HG02973 (cell line): ENCODE measurements at regions not wholly inside any gene's neighbourhood (a gene's known extent, or its start where the extent isn't known, plus 50 kb on each side); places are given as distances from the start of the nearest gene placed in this dataset.
A peak's percentile ranks its signal among the peaks of the same experiment; 100 is the strongest.

Experiments used
- ATAC-seq: cut with Tn5 transposase; IDR thresholded peaks from one replicate; pipeline ENCODE4 v1.9.1; 2021; ENCODE audit warnings: moderate library complexity; ENCODE audit not compliant: unreplicated experiment

- no peak for ATAC-seq
These were observed 84.4 kb upstream of the CISTR start for GRCh38 chr12:53836119-53836655.

- ATAC-seq, result no peak
These were observed 87.2 kb upstream of the CISTR start for GRCh38 chr12:53838978-53839377.

DNA sequence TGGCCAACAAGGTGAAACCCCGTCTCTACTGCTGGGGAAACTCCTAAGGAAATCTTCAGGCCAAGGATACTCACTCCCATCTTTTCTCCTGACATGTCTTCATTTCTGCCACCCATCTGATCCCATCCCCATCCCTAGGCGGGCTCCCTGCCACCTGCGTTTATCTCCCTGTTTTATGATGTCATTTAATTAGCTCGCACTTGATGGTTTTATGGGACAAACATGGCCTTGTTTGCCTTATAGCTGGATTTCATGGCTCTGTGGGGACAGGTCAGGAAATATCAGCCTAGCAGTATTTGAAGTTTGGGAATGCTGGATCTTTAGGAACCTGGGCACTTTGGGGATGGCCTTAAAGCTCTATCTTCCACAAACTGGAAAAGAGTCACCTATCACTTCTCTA is 88.5 kb upstream of the CISTR start:
- no peak for ATAC-seq

DNA sequence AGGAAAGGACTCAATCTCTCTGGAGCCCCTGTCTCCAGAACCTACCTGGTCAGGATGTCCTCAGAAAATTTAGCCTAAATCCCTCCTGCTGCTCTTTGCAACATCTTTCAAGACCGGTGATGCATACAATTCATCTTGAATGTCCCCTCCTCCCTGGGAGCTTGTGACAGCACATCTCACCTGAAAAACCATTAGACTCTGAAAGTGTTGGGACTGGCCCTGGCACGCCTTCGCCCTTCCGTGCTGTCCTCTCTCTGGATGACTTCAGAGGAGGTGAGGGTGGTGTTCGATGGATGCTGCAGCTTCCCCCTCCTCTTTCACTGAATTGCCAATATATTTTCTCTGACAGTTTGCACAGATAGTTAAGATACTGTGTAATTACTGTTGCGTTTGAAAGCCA is 90.9 kb upstream of the CISTR start:
- ATAC-seq, result no peak

- ATAC-seq, result no peak
These were observed 91.8 kb upstream of the CISTR start for GRCh38 chr12:53843545-53843944.

- ATAC-seq, result no peak
These were observed 93.4 kb upstream of the HOXC13 start for GRCh38 chr12:53844994-53845844.

DNA sequence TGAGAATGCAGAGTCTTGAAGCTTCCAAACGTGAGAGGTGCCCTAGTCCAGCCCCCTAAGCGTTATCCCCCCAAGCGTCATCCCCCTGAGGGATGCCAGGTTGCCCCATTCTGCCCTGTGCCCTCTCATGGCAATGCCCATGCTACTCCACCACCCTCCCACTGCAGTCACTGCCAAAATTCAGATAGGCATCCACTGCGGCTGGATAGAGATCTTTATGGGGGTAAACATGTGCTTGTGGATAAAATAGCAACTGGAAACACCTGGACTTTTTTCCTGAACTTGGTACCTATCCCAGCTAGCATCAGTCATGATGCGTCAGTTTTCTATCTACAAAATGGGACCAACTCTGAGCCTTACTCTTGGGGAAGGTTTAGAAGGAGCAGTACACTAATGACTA is 92.7 kb upstream of the HOXC13 start:
- no peak for ATAC-seq

GRCh38 chr12:53849113-53849512 is 89.5 kb upstream of the HOXC13 start:
- ATAC-seq, result no peak

- no peak for ATAC-seq
These were observed 89.0 kb upstream of the HOXC13 start for GRCh38 chr12:53849656-53850055.

GRCh38 chr12:53852061-53852460 is 86.6 kb upstream of the HOXC13 start:
- no peak for ATAC-seq

DNA sequence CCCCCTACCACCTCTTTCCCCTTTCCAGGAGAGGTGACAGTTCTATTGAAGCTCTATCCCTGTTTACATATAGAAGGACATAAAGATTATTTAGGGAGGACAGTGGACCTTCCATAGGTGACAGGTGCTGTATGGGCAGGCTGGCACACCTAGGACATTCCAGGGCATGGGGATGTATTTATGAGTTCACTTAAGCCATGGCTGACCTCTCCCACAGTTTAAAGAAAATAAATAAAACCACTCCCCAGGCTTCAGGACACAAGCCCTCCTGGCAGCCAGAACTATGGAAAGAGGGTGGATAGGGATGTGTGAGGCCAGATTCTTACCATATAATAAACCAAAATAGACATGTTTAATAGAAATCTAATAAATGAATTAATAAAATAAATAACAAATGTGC is 85.6 kb upstream of the HOXC13 start:
- no peak for ATAC-seq

DNA sequence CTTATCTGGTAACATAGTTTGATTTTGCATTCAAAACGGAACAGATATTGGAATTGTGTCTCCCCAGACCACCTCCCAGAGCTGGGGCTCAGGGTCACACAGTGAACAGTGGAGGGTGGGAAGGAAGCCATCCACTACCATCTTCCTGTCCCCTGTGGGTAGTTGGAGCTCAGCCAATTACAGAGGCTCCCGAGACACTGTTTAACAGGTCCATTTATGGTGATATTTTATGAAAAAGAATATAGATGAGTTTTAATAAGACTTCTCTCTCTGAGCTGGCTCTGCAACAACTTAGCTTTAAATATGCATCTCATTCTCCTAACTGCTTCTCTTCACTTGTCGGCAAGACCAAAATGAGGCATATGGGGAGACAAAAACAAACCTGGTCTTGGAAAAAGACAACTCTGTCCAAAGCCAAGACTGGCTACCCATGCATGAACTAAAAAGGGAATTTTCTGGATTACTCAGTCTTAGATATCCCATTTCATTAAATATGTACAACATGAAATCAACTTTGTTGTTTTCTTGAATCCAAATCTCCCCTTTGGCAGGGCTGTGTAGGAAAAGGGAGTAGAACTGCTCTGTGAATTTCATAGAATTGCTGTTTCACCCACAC is 83.8 kb upstream of the HOXC13 start:
- no peak for ATAC-seq

GRCh38 chr12:53856132-53856531 is 82.5 kb upstream of the HOXC13 start:
- no peak for ATAC-seq

DNA sequence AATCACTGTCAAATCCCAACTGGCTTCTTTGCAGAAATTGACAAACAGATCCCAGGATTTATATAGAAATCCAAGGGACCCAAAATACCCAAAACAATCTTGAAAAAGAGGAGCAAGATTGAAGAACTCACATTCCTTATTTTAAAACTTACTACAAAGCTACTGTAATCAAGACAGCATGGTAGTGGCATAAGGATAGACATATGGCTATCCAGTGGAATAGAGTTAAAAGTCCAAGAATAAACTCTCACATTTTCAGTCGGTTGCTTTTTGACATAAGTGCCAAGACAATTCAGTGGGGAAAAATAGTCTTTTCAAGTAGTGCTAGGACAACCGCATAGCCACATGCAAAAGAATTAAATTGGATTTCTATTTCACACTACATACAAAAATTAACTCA is 81.0 kb upstream of the HOXC13 start:
- no peak for ATAC-seq

- ATAC-seq, result no peak
These were observed 77.9 kb upstream of the HOXC13 start for GRCh38 chr12:53860426-53861345.

GRCh38 chr12:53862206-53862605 is 76.4 kb upstream of the HOXC13 start:
- no peak for ATAC-seq

DNA sequence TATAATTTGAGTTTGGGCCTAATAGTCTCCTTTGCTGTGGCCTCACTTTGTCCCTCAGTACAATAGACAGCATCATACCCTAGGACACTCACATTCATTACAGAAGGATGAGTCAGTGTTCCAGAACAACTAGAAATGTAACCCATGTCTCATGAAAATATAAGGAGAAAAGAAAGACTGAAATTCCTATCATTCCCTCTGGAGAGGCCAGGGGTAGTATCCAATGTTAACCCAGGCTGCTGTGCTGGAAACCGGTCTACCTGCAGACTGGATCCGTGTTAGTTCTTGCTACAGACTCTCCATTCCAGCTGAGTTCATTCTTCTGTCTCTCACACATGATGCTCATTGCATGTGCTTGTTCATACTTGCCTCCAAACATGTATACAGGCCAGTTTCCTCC is 75.8 kb upstream of the HOXC13 start:
- no peak for ATAC-seq

GRCh38 chr12:53866727-53867126 is 71.9 kb upstream of the HOXC13 start:
- no peak for ATAC-seq

DNA sequence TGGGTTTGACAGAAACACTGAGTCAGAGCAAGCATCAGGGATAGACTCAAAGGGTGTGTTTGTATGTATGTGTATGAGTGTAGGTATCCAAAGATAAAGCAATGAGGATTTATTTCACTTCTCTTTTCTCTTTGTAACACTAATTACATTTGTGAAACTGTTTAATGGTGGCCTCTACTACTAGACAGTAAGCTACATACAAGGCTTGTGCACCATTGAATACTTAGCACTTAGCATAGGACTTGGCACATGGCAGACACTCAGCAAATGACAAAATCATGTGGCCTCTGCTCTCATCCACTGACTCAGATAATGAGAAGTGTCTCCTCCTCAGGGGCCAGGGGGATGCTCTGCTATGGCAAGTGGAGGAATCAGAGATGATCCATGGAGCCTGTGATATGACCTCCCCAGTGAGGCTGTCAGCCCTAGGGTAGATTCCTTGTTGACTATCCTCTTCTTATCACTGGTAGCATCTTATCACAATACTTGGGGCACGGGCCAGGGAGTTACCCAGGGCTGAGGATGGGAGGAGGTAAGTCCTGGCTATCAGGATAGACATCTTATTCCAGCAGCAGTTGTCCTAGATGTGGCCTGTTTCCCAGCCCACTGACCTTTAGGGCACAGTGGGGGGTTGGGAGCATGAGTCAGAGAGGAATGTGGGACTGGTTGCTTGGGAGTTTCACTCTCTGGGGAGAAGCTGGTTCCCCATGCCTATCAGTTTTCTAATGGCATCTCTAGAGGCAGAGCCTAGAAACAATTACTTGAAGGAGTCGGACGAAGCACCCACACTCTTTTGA is 71.2 kb upstream of the HOXC13 start:
- ATAC-seq, result peak; percentile 66

GRCh38 chr12:53868511-53868986 is 70.1 kb upstream of the HOXC13 start:
- ATAC-seq, result no peak
